Fibroblast of lung (primary cell): ENCODE measurements at regions not wholly inside any gene's neighbourhood (a gene's known extent, or its start where the extent isn't known, plus 50 kb on each side); places are given as distances from the start of the nearest gene placed in this dataset.
A peak's percentile ranks its signal among the peaks of the same experiment; 100 is the strongest.

Experiments
- DNase-seq, 2 donors: peaks; one replicate each; pipeline versions ENCODE4 v3.0.0 to v3.0.0-alpha.2; 2010; ENCODE audit warnings: low read depth in 2 of 2
- H2AFZ ChIP-seq: 2 replicates; pipeline ENCODE4 v1.5.1; 2012; ENCODE audit warnings: low read length, control low read depth, inconsistent platforms
- H3K27ac ChIP-seq: 2 replicates; pipeline ENCODE4 v1.5.1; 2011; ENCODE audit warnings: low read length, control low read depth; ENCODE audit not compliant: insufficient read depth
- H3K27me3 ChIP-seq: 2 replicates; pipeline ENCODE4 v1.5.1; 2011; ENCODE audit warnings: mild to moderate bottlenecking, low read length; ENCODE audit not compliant: control insufficient read depth, insufficient read depth
- H3K36me3 ChIP-seq: 2 replicates; pipeline ENCODE4 v1.5.1; 2011; ENCODE audit warnings: low read length; ENCODE audit not compliant: control insufficient read depth, insufficient read depth
- H3K4me1 ChIP-seq: 2 replicates; pipeline ENCODE4 v1.5.1; 2011; ENCODE audit warnings: low read length; ENCODE audit not compliant: control insufficient read depth, insufficient read depth; ENCODE audit errors: extremely low read depth
- H3K4me2 ChIP-seq: 2 replicates; pipeline ENCODE4 v1.5.1; 2011; ENCODE audit warnings: low read length, control low read depth; ENCODE audit not compliant: insufficient read depth; ENCODE audit errors: extremely low read depth
- H3K4me3 ChIP-seq, 4 experiments: fragments of 200-600 bp in 1 of 4; sonication (generic) in 1 of 4; replicated peaks in 1 of 4; 2 replicates each; pipeline ENCODE4 v1.5.1; 2011 to 2016; ENCODE audit warnings: low read length in 4 of 4, low read depth in 3 of 4, mild to moderate bottlenecking in 3 of 4, control low read depth in 2 of 4, inconsistent platforms in 1 of 4, mixed read lengths in 1 of 4; ENCODE audit not compliant: insufficient read depth in 1 of 4; ENCODE audit errors: control extremely low read depth in 1 of 4
- H3K79me2 ChIP-seq: 2 replicates; pipeline ENCODE4 v1.5.1; 2012; ENCODE audit warnings: mild to moderate bottlenecking, low read length, inconsistent platforms; ENCODE audit not compliant: control insufficient read depth, insufficient read depth
- H3K9ac ChIP-seq: 2 replicates; pipeline ENCODE4 v1.5.1; 2011; ENCODE audit warnings: mild to moderate bottlenecking, low read length, control low read depth; ENCODE audit not compliant: insufficient read depth
- H3K9me3 ChIP-seq: 2 replicates; pipeline ENCODE4 v1.5.1; 2012; ENCODE audit warnings: low read depth, low read length; ENCODE audit not compliant: control insufficient read depth, insufficient read depth
- H4K20me1 ChIP-seq: 2 replicates; pipeline ENCODE4 v1.5.1; 2011; ENCODE audit warnings: low read length; ENCODE audit not compliant: control insufficient read depth, insufficient read depth; ENCODE audit errors: extremely low read depth
- CTCF ChIP-seq, 2 donors: IDR thresholded peaks in 1 of 2; conservative IDR thresholded peaks in 1 of 2; 1 replicate in 1 of 2; 2 replicates in 1 of 2; pipeline ENCODE4 v1.5.1; 2011 to 2012; ENCODE audit warnings: low read length in 2 of 2, control low read depth in 1 of 2, inconsistent platforms in 1 of 2, low read depth in 1 of 2, mild to moderate bottlenecking in 1 of 2
- EZH2 ChIP-seq: IDR thresholded peaks from 2 replicates; pipeline ENCODE4 v1.5.1; 2012; ENCODE audit warnings: low read length, control low read depth, mild to moderate bottlenecking; ENCODE audit errors: missing control alignments

GRCh38 chr17:51371732-51372151 lies 111.4 kb downstream of the UTP18 start:
- DNase-seq = peak; percentile 21 to 26
- no peaks in the 10 kb centered on the region for H3K36me3 ChIP-seq
- no peaks in the 10 kb centered on the region for H3K4me1 ChIP-seq
- H3K9ac ChIP-seq = no peak overlapping the region
- no peaks in the 10 kb centered on the region for H4K20me1 ChIP-seq
- H3K79me2 ChIP-seq = no peaks in the 10 kb centered on the region
- TF ChIP-seq CTCF (conservative IDR thresholded peaks at IDR 0.05 in 1 of 2, IDR thresholded peaks at IDR 0.05 in 1 of 2; ENCODE audit: low read depth in 1 of 2, low read length in 2 of 2) = peak in 1 of 2 donors; percentile 41
- TF ChIP-seq EZH2 = no peak
- no peaks in the 10 kb centered on the region for H3K27me3 ChIP-seq
- H3K4me2 ChIP-seq = no peak overlapping the region
- no peak overlapping the region for H2AFZ ChIP-seq
- H3K27ac ChIP-seq = no peak overlapping the region
- no peaks in the 10 kb centered on the region for H3K9me3 ChIP-seq
- no peak overlapping the region for H3K4me3 ChIP-seq

GRCh38 chr17:51372345-51373004 lies 112.1 kb downstream of the UTP18 start:
- no peak overlapping the region for H3K27ac ChIP-seq
- DNase-seq = peak; percentile 28 to 34
- H4K20me1 ChIP-seq = no peaks in the 10 kb centered on the region
- no peaks in the 10 kb centered on the region for H3K4me1 ChIP-seq
- TF ChIP-seq CTCF (conservative IDR thresholded peaks at IDR 0.05 in 1 of 2, IDR thresholded peaks at IDR 0.05 in 1 of 2; ENCODE audit: low read depth in 1 of 2, low read length in 2 of 2) (no peak), EZH2 (no peak)
- H3K9ac ChIP-seq = no peak overlapping the region
- H3K4me2 ChIP-seq = no peak overlapping the region
- H3K9me3 ChIP-seq = no peaks in the 10 kb centered on the region
- no peaks in the 10 kb centered on the region for H3K79me2 ChIP-seq
- peak overlapping the region; percentile 4 for H2AFZ ChIP-seq
- no peaks in the 10 kb centered on the region for H3K27me3 ChIP-seq
- H3K4me3 ChIP-seq = no peak overlapping the region
- no peaks in the 10 kb centered on the region for H3K36me3 ChIP-seq

GRCh38 chr17:51373489-51374152 lies 113.3 kb downstream of the UTP18 start:
- no peaks in the 10 kb centered on the region for H3K9me3 ChIP-seq
- DNase-seq = no peak
- H3K27me3 ChIP-seq = no peaks in the 10 kb centered on the region
- no peak overlapping the region for H3K27ac ChIP-seq
- TF ChIP-seq EZH2 = no peak
- TF ChIP-seq CTCF (conservative IDR thresholded peaks at IDR 0.05 in 1 of 2, IDR thresholded peaks at IDR 0.05 in 1 of 2; ENCODE audit: low read depth in 1 of 2, low read length in 2 of 2) = no peak
- H3K4me1 ChIP-seq = no peaks in the 10 kb centered on the region
- H3K4me2 ChIP-seq = no peak overlapping the region
- H3K79me2 ChIP-seq = no peaks in the 10 kb centered on the region
- no peak overlapping the region for H3K4me3 ChIP-seq
- H2AFZ ChIP-seq = no peak overlapping the region
- no peaks in the 10 kb centered on the region for H3K36me3 ChIP-seq
- no peaks in the 10 kb centered on the region for H4K20me1 ChIP-seq
- no peak overlapping the region for H3K9ac ChIP-seq
